HG03342 (cell line): ENCODE measurements at regions not wholly inside any gene's neighbourhood (a gene's known extent, or its start where the extent isn't known, plus 50 kb on each side); places are given as distances from the start of the nearest gene placed in this dataset.
"Not testable (repeated sequence)": the region's sequence is repeated elsewhere in the genome, so short reads cannot be mapped to it uniquely, and the experiment has no call there.

Experiments used
- ATAC-seq: cut with Tn5 transposase; IDR thresholded peaks from one replicate; pipeline ENCODE4 v1.9.1; 2021; ENCODE audit warnings: mild to moderate bottlenecking, moderate library complexity; ENCODE audit not compliant: unreplicated experiment

- ATAC-seq: no peak
Observed at GRCh38 chr10:52477305-52477704, 163.2 kb downstream of the DKK1 start.

- no peak for ATAC-seq
Observed at GRCh38 chr10:52479567-52479966, 165.5 kb downstream of the DKK1 start.

- no peak for ATAC-seq
Observed at GRCh38 chr10:52481986-52482555, 168.0 kb downstream of the DKK1 start.

GRCh38 chr10:52483587-52483986 is 169.5 kb downstream of the DKK1 start:
- ATAC-seq: peak; percentile 73

GRCh38 chr10:52484206-52485065 is 170.4 kb downstream of the DKK1 start:
- ATAC-seq: no peak

GRCh38 chr10:52485462-52485861 is 171.4 kb downstream of the DKK1 start:
- ATAC-seq: no peak

GRCh38 chr10:52486840-52487611 is 172.9 kb downstream of the DKK1 start:
- ATAC-seq: no peak

GRCh38 chr10:52488606-52489485 is 174.8 kb downstream of the DKK1 start:
- ATAC-seq: no peak

GRCh38 chr10:52491246-52491995 is 177.3 kb downstream of the DKK1 start:
- ATAC-seq: no peak

- ATAC-seq: no peak
Observed at GRCh38 chr10:52499281-52499680, 185.2 kb downstream of the DKK1 start.

GRCh38 chr10:52500476-52500875 is 186.4 kb downstream of the DKK1 start:
- no peak for ATAC-seq

GRCh38 chr10:52502237-52502636 is 188.2 kb downstream of the DKK1 start:
- no peak for ATAC-seq

- ATAC-seq: not testable (repeated sequence)
Observed at GRCh38 chr10:52505341-52505740, 191.3 kb downstream of the DKK1 start.

GRCh38 chr10:52514481-52514880 is 200.4 kb downstream of the DKK1 start:
- ATAC-seq: no peak

- no peak for ATAC-seq
Observed at GRCh38 chr10:52517012-52517411, 202.9 kb downstream of the DKK1 start.

- no peak for ATAC-seq
Observed at GRCh38 chr10:52523696-52524095, 209.6 kb downstream of the DKK1 start.

- no peak for ATAC-seq
Observed at GRCh38 chr10:52525761-52526160, 211.7 kb downstream of the DKK1 start.

- ATAC-seq: no peak
Observed at GRCh38 chr10:52526251-52526823, 212.3 kb downstream of the DKK1 start.

GRCh38 chr10:52532650-52533290 is 218.7 kb downstream of the DKK1 start:
- ATAC-seq: no peak
